HG03039 (cell line): ENCODE measurements at regions not wholly inside any gene's neighbourhood (a gene's known extent, or its start where the extent isn't known, plus 50 kb on each side); places are given as distances from the start of the nearest gene placed in this dataset.
"Not testable (repeated sequence)": the region's sequence is repeated elsewhere in the genome, so short reads cannot be mapped to it uniquely, and the experiment has no call there.

Experiments
- ATAC-seq: cut with Tn5 transposase; IDR thresholded peaks from one replicate; pipeline ENCODE4 v1.9.1; 2021; ENCODE audit warnings: mild to moderate bottlenecking, moderate library complexity; ENCODE audit not compliant: unreplicated experiment

GRCh38 chr14:62462988-62463387 lies 582.3 kb downstream of the KCNH5 start:
- no peak for ATAC-seq

GRCh38 chr14:62468946-62469345 lies 576.3 kb downstream of the KCNH5 start:
- no peak for ATAC-seq

- no peak for ATAC-seq
Observed at GRCh38 chr14:62470935-62471334, 574.3 kb downstream of the KCNH5 start.

GRCh38 chr14:62491146-62491545 lies 554.1 kb downstream of the KCNH5 start:
- no peak for ATAC-seq

GRCh38 chr14:62497708-62498107 lies 547.5 kb downstream of the KCNH5 start:
- no peak for ATAC-seq

GRCh38 chr14:62501021-62501750 lies 544.1 kb downstream of the KCNH5 start:
- no peak for ATAC-seq

GRCh38 chr14:62505045-62505444 lies 540.2 kb downstream of the KCNH5 start:
- no peak for ATAC-seq

- ATAC-seq = not testable (repeated sequence)
Observed at GRCh38 chr14:62521309-62521708, 523.9 kb downstream of the KCNH5 start.

GRCh38 chr14:62528296-62528695 lies 517.0 kb downstream of the KCNH5 start:
- ATAC-seq = no peak

- no peak for ATAC-seq
Observed at GRCh38 chr14:62532181-62532580, 513.1 kb downstream of the KCNH5 start.

GRCh38 chr14:62546862-62547474 lies 498.3 kb downstream of the KCNH5 start:
- no peak for ATAC-seq

- ATAC-seq = no peak
Observed at GRCh38 chr14:62557416-62557815, 487.8 kb downstream of the KCNH5 start.

GRCh38 chr14:62558451-62558850 lies 486.8 kb downstream of the KCNH5 start:
- no peak for ATAC-seq

- ATAC-seq = no peak
Observed at GRCh38 chr14:62585247-62585646, 460.0 kb downstream of the KCNH5 start.

GRCh38 chr14:62592877-62593276 lies 452.4 kb downstream of the KCNH5 start:
- ATAC-seq = no peak

- no peak for ATAC-seq
Observed at GRCh38 chr14:62597143-62597542, 448.1 kb downstream of the KCNH5 start.

GRCh38 chr14:62599616-62600385 lies 445.5 kb downstream of the KCNH5 start:
- no peak for ATAC-seq

GRCh38 chr14:62602712-62603111 lies 442.5 kb downstream of the KCNH5 start:
- no peak for ATAC-seq

- ATAC-seq = no peak
Observed at GRCh38 chr14:62604524-62604923, 440.7 kb downstream of the KCNH5 start.

- no peak for ATAC-seq
Observed at GRCh38 chr14:62614122-62614521, 431.1 kb downstream of the KCNH5 start.

GRCh38 chr14:62616668-62617067 lies 428.6 kb downstream of the KCNH5 start:
- ATAC-seq = no peak

- ATAC-seq = no peak
Observed at GRCh38 chr14:62626416-62626815, 418.8 kb downstream of the KCNH5 start.
